ENCODE measurements at regions not wholly inside any gene's neighbourhood (a gene's known extent, or its start where the extent isn't known, plus 50 kb on each side); places are given as distances from the start of the nearest gene placed in this dataset.

GRCh38 chr10:8350250-8350967 lies 295.9 kb downstream of the GATA3 start:
- CTCF ChIA-PET: no interaction called here
- DNase-seq: peak; percentile 34
- no peak overlapping the region for H3K4ac ChIP-seq (ENCODE audit: low read depth, low read length)

More at GRCh38 chr10:8350250-8350967, 295.9 kb downstream of the GATA3 start:
- no peak overlapping the region for H4K5ac ChIP-seq (ENCODE audit: low read depth, low read length)
- in situ Hi-C loops (cut with MboI; ENCODE audit: low sequenced_read_pairs) (no loop called here), intact Hi-C loops (cut with micrococcal nuclease) (no loop called here), dilution Hi-C loops (cut with HindIII; ENCODE audit: low sequenced_read_pairs, unreplicated experiment) (no loop called here)
- peak overlapping the region; percentile 57 for H2BK5ac ChIP-seq (ENCODE audit: low read depth, low read length, poor library complexity, severe bottlenecking)
- peak overlapping the region; percentile 50; the same call in 1 of the 2 replicates for H3K4me2 ChIP-seq (ENCODE audit: low read depth, low read length)
- peak; percentile 86 for ATAC-seq (ENCODE audit: low read depth)
- H4K8ac ChIP-seq (ENCODE audit: low read depth in 2 of 2, low read length in 2 of 2): no peak overlapping the region
- no peaks in the 10 kb centered on the region for H4K20me1 ChIP-seq (ENCODE audit: insufficient read depth, low read length)
- H3K27me3 ChIP-seq (ENCODE audit: control insufficient read depth, insufficient read depth, low read length): no peaks in the 10 kb centered on the region
- H2BK15ac ChIP-seq (ENCODE audit: low read depth, low read length): no peak overlapping the region
- no peak overlapping the region for H2BK120ac ChIP-seq (ENCODE audit: low read depth, low read length)
- H3K36me3 ChIP-seq (ENCODE audit: control insufficient read depth, insufficient read depth, low read length): no peaks in the 10 kb centered on the region
- H3K9me3 ChIP-seq (ENCODE audit: control insufficient read depth, insufficient read depth, low read length): peaks cover 8% of the 10 kb centered on the region
- no peak overlapping the region for H3K56ac ChIP-seq (ENCODE audit: extremely low read depth, insufficient read depth, low read length)
- no peak overlapping the region for H3K14ac ChIP-seq (replicated peaks; ENCODE audit: low read depth, low read length)
- no peak overlapping the region for H2AFZ ChIP-seq (replicated peaks; ENCODE audit: low read length, poor library complexity)
- no peak overlapping the region for H3K23ac ChIP-seq (ENCODE audit: low read depth, low read length)
- H2BK20ac ChIP-seq (ENCODE audit: low read depth, low read length): no peak overlapping the region
- H3K18ac ChIP-seq (ENCODE audit: low read depth, low read length): 0 out of 2 replicates have a peak overlapping the region, but pooled peaks have one; percentile 26
- H3K27ac ChIP-seq (ENCODE audit: insufficient read depth, low read length): no peak overlapping the region
- POLR2A ChIA-PET (ENCODE audit: unreplicated experiment): no interaction called here
- H2AK9ac ChIP-seq (replicated peaks; ENCODE audit: low read depth, low read length, poor library complexity): no peak overlapping the region
- H3K9ac ChIP-seq (ENCODE audit: low read depth, low read length): no peak overlapping the region
- H3K4me1 ChIP-seq (ENCODE audit: control insufficient read depth, insufficient read depth, low read length): no peaks in the 10 kb centered on the region
- no peak overlapping the region for H2AK5ac ChIP-seq (ENCODE audit: low read depth, low read length)
- H3K79me1 ChIP-seq (ENCODE audit: low read depth in 1 of 2, low read length in 2 of 2): no peaks in the 10 kb centered on the region
- H3K4me3 ChIP-seq (ENCODE audit: insufficient read depth, low read depth, low read length): no peak overlapping the region
- no CpG with 5 or more reads among the region's 5 CpGs for WGBS, 2 experiments (ENCODE audit: extremely low coverage in 2 of 2, insufficient read length in 1 of 2)
- TF ChIP-seq CEBPB (IDR thresholded peaks at IDR 0.05; ENCODE audit: low read depth, low read length) (0 out of 2 replicates have a peak, but pooled peaks have one; percentile 17), RFX5 (IDR thresholded peaks at IDR 0.05; ENCODE audit: low read depth, low read length) (no peak)
- H3K9me1 ChIP-seq (ENCODE audit: insufficient read depth, low read length): no peaks in the 10 kb centered on the region
- BruUV-seq (replicated peaks): no TSS peak
- H4K91ac ChIP-seq (ENCODE audit: insufficient read depth, low read depth, low read length): no peak overlapping the region

All from IMR-90 (cell line).